Fibroblast of lung (primary cell): ENCODE measurements at regions not wholly inside any gene's neighbourhood (a gene's known extent, or its start where the extent isn't known, plus 50 kb on each side); places are given as distances from the start of the nearest gene placed in this dataset.

Source experiments
- DNase-seq, 2 donors: peaks; one replicate each; pipeline versions ENCODE4 v3.0.0 to v3.0.0-alpha.2; 2010; ENCODE audit warnings: low read depth in 2 of 2
- H2AFZ ChIP-seq: 2 replicates; pipeline ENCODE4 v1.5.1; 2012; ENCODE audit warnings: low read length, control low read depth, inconsistent platforms
- H3K27ac ChIP-seq: 2 replicates; pipeline ENCODE4 v1.5.1; 2011; ENCODE audit warnings: low read length, control low read depth; ENCODE audit not compliant: insufficient read depth
- H3K27me3 ChIP-seq: 2 replicates; pipeline ENCODE4 v1.5.1; 2011; ENCODE audit warnings: mild to moderate bottlenecking, low read length; ENCODE audit not compliant: control insufficient read depth, insufficient read depth
- H3K36me3 ChIP-seq: 2 replicates; pipeline ENCODE4 v1.5.1; 2011; ENCODE audit warnings: low read length; ENCODE audit not compliant: control insufficient read depth, insufficient read depth
- H3K4me1 ChIP-seq: 2 replicates; pipeline ENCODE4 v1.5.1; 2011; ENCODE audit warnings: low read length; ENCODE audit not compliant: control insufficient read depth, insufficient read depth; ENCODE audit errors: extremely low read depth
- H3K4me2 ChIP-seq: 2 replicates; pipeline ENCODE4 v1.5.1; 2011; ENCODE audit warnings: low read length, control low read depth; ENCODE audit not compliant: insufficient read depth; ENCODE audit errors: extremely low read depth
- H3K4me3 ChIP-seq, 4 experiments: fragments of 200-600 bp in 1 of 4; sonication (generic) in 1 of 4; replicated peaks in 1 of 4; 2 replicates each; pipeline ENCODE4 v1.5.1; 2011 to 2016; ENCODE audit warnings: low read length in 4 of 4, low read depth in 3 of 4, mild to moderate bottlenecking in 3 of 4, control low read depth in 2 of 4, inconsistent platforms in 1 of 4, mixed read lengths in 1 of 4; ENCODE audit not compliant: insufficient read depth in 1 of 4; ENCODE audit errors: control extremely low read depth in 1 of 4
- H3K79me2 ChIP-seq: 2 replicates; pipeline ENCODE4 v1.5.1; 2012; ENCODE audit warnings: mild to moderate bottlenecking, low read length, inconsistent platforms; ENCODE audit not compliant: control insufficient read depth, insufficient read depth
- H3K9ac ChIP-seq: 2 replicates; pipeline ENCODE4 v1.5.1; 2011; ENCODE audit warnings: mild to moderate bottlenecking, low read length, control low read depth; ENCODE audit not compliant: insufficient read depth
- H3K9me3 ChIP-seq: 2 replicates; pipeline ENCODE4 v1.5.1; 2012; ENCODE audit warnings: low read depth, low read length; ENCODE audit not compliant: control insufficient read depth, insufficient read depth
- H4K20me1 ChIP-seq: 2 replicates; pipeline ENCODE4 v1.5.1; 2011; ENCODE audit warnings: low read length; ENCODE audit not compliant: control insufficient read depth, insufficient read depth; ENCODE audit errors: extremely low read depth
- CTCF ChIP-seq, 2 donors: IDR thresholded peaks in 1 of 2; conservative IDR thresholded peaks in 1 of 2; 1 replicate in 1 of 2; 2 replicates in 1 of 2; pipeline ENCODE4 v1.5.1; 2011 to 2012; ENCODE audit warnings: low read length in 2 of 2, control low read depth in 1 of 2, inconsistent platforms in 1 of 2, low read depth in 1 of 2, mild to moderate bottlenecking in 1 of 2
- EZH2 ChIP-seq: IDR thresholded peaks from 2 replicates; pipeline ENCODE4 v1.5.1; 2012; ENCODE audit warnings: low read length, control low read depth, mild to moderate bottlenecking; ENCODE audit errors: missing control alignments

GRCh38 chr5:121138495-121138907 is 674.4 kb downstream of the PRR16 start:
- H3K27ac ChIP-seq: no peak overlapping the region
- no peak overlapping the region for H2AFZ ChIP-seq
- H3K4me1 ChIP-seq: no peaks in the 10 kb centered on the region
- H3K9me3 ChIP-seq: no peaks in the 10 kb centered on the region
- H3K4me3 ChIP-seq: no peak overlapping the region
- DNase-seq: peak in 1 of 2 donors; percentile 27
- H4K20me1 ChIP-seq: no peaks in the 10 kb centered on the region
- H3K9ac ChIP-seq: no peak overlapping the region
- no peaks in the 10 kb centered on the region for H3K27me3 ChIP-seq
- no peaks in the 10 kb centered on the region for H3K36me3 ChIP-seq
- TF ChIP-seq CTCF (conservative IDR thresholded peaks at IDR 0.05 in 1 of 2, IDR thresholded peaks at IDR 0.05 in 1 of 2; ENCODE audit: low read depth in 1 of 2, low read length in 2 of 2): no peak
- no peak for TF ChIP-seq EZH2
- H3K4me2 ChIP-seq: no peak overlapping the region
- no peaks in the 10 kb centered on the region for H3K79me2 ChIP-seq

GRCh38 chr5:121138952-121139351 is 674.9 kb downstream of the PRR16 start:
- H3K4me3 ChIP-seq: no peak overlapping the region
- no peak for DNase-seq
- H2AFZ ChIP-seq: no peak overlapping the region
- H3K9ac ChIP-seq: no peak overlapping the region
- no peaks in the 10 kb centered on the region for H3K9me3 ChIP-seq
- no peaks in the 10 kb centered on the region for H3K27me3 ChIP-seq
- H3K36me3 ChIP-seq: no peaks in the 10 kb centered on the region
- H4K20me1 ChIP-seq: no peaks in the 10 kb centered on the region
- H3K79me2 ChIP-seq: no peaks in the 10 kb centered on the region
- no peak overlapping the region for H3K27ac ChIP-seq
- H3K4me2 ChIP-seq: no peak overlapping the region
- TF ChIP-seq CTCF (conservative IDR thresholded peaks at IDR 0.05 in 1 of 2, IDR thresholded peaks at IDR 0.05 in 1 of 2; ENCODE audit: low read depth in 1 of 2, low read length in 2 of 2) (no peak), EZH2 (no peak)
- no peaks in the 10 kb centered on the region for H3K4me1 ChIP-seq

- peak; percentile 66 to 69 for DNase-seq
- Histone ChIP-seq H3K9ac (no peak overlapping the region), H3K4me1 (no peaks in the 10 kb centered on the region), H3K27ac (no peak overlapping the region), H3K4me2 (no peak overlapping the region), H2AFZ (no peak overlapping the region), H4K20me1 (no peaks in the 10 kb centered on the region), H3K9me3 (no peaks in the 10 kb centered on the region), H3K27me3 (no peaks in the 10 kb centered on the region), H3K79me2 (no peaks in the 10 kb centered on the region), H3K36me3 (no peaks in the 10 kb centered on the region), H3K4me3 (no peak overlapping the region)
- TF ChIP-seq CTCF (conservative IDR thresholded peaks at IDR 0.05 in 1 of 2, IDR thresholded peaks at IDR 0.05 in 1 of 2; ENCODE audit: low read depth in 1 of 2, low read length in 2 of 2) (peak in 1 of 2 donors; percentile 8), EZH2 (no peak)
These were observed 680.7 kb downstream of the PRR16 start for GRCh38 chr5:121144764-121145163.
